ENCODE measurements at regions not wholly inside any gene's neighbourhood (a gene's known extent, or its start where the extent isn't known, plus 50 kb on each side); places are given as distances from the start of the nearest gene placed in this dataset.

DNA sequence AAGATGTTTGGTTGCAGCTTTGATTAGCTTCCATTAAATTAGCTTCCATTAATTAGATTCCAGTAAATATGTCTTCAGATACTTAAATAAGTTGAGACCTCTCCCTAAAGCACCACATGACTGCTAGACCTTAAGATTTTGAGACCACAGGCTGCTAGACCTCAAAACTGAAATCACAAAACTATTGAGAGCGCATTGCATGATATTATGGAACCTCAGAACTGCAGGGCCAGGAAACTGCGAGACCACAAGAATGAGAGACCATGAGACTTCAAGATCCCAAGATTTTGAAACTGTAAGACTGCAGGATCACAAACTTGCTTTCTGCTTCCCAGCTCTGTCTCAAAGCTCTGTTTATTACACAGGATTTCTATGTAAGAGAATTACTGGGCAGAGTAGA, 87.4 kb downstream of the TRIM42 start:
- no peak overlapping the region for H3K9ac ChIP-seq
- no peak overlapping the region for H3K4me3 ChIP-seq
- no peak overlapping the region for H2AFZ ChIP-seq (replicated peaks)
- H3K27me3 ChIP-seq = no peaks in the 10 kb centered on the region
- H3K9me3 ChIP-seq (ENCODE audit: low read depth) = no peaks in the 10 kb centered on the region
- H3K4me2 ChIP-seq = no peak overlapping the region
- H3K27ac Mint-ChIP-seq = no peak overlapping the region
- H4K20me1 ChIP-seq (ENCODE audit: low read depth) = no peaks in the 10 kb centered on the region
- peaks cover 7% of the 10 kb centered on the region for H3K4me1 Mint-ChIP-seq
- TF ChIP-seq EZH2 (IDR thresholded peaks at IDR 0.05) = no peak
- TF ChIP-seq, protein P1, sequence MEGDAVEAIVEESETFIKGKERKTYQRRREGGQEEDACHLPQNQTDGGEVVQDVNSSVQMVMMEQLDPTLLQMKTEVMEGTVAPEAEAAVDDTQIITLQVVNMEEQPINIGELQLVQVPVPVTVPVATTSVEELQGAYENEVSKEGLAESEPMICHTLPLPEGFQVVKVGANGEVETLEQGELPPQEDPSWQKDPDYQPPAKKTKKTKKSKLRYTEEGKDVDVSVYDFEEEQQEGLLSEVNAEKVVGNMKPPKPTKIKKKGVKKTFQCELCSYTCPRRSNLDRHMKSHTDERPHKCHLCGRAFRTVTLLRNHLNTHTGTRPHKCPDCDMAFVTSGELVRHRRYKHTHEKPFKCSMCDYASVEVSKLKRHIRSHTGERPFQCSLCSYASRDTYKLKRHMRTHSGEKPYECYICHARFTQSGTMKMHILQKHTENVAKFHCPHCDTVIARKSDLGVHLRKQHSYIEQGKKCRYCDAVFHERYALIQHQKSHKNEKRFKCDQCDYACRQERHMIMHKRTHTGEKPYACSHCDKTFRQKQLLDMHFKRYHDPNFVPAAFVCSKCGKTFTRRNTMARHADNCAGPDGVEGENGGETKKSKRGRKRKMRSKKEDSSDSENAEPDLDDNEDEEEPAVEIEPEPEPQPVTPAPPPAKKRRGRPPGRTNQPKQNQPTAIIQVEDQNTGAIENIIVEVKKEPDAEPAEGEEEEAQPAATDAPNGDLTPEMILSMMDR (IDR thresholded peaks at IDR 0.05) = no peak
- TF ChIP-seq EZH2phosphoT487 (IDR thresholded peaks at IDR 0.05) = no peak
- no peak overlapping the region for H3K4me3 Mint-ChIP-seq
- H3K36me3 Mint-ChIP-seq = no peaks in the 10 kb centered on the region
- no peaks in the 10 kb centered on the region for H3K27me3 Mint-ChIP-seq (ENCODE audit: insufficient read depth, low read depth)
- no peak overlapping the region for H3K27ac ChIP-seq
- no peaks in the 10 kb centered on the region for H3K79me2 ChIP-seq (ENCODE audit: low read depth)
- no peaks in the 10 kb centered on the region for H3K36me3 ChIP-seq
- no peaks in the 10 kb centered on the region for H3K9me3 Mint-ChIP-seq
- no peaks in the 10 kb centered on the region for H3F3A ChIP-seq (ENCODE audit: low read depth)
- H3K4me1 ChIP-seq = no peaks in the 10 kb centered on the region
- DNase-seq (ENCODE audit: low spot score) = no peak

DNA sequence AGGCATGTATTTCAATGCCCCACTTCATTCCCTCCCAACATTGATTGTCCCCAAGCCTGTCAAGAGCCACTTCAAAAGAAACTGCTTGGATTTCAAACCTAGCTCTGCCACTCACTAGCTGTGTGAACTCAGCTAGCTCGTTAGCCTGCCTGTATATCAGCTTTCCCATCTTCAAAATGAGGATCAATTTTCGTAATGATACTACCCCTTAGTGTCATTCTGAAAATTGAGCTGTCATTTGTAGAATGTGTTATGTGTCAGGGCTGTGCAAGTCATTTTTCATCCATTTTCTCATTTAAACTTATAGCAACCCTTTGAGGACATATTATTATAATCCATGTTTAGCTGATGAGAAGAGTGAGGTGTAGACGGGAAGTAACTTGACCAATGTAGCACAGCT, 88.6 kb downstream of the TRIM42 start:
- H2AFZ ChIP-seq (replicated peaks) = no peak overlapping the region
- no peaks in the 10 kb centered on the region for H3F3A ChIP-seq (ENCODE audit: low read depth)
- H3K79me2 ChIP-seq (ENCODE audit: low read depth) = no peaks in the 10 kb centered on the region
- H3K4me2 ChIP-seq = no peak overlapping the region
- H3K27me3 Mint-ChIP-seq (ENCODE audit: insufficient read depth, low read depth) = peaks cover 6% of the 10 kb centered on the region
- H3K4me3 ChIP-seq = no peak overlapping the region
- H3K4me3 Mint-ChIP-seq = no peak overlapping the region
- no peaks in the 10 kb centered on the region for H3K36me3 Mint-ChIP-seq
- DNase-seq (ENCODE audit: low spot score) = no peak
- H3K4me1 ChIP-seq = no peaks in the 10 kb centered on the region
- no peaks in the 10 kb centered on the region for H3K27me3 ChIP-seq
- TF ChIP-seq EZH2phosphoT487 (IDR thresholded peaks at IDR 0.05) = no peak
- TF ChIP-seq, protein P1 (IDR thresholded peaks at IDR 0.05) = no peak
- H3K36me3 ChIP-seq = no peaks in the 10 kb centered on the region
- no peak overlapping the region for H3K27ac Mint-ChIP-seq
- peaks cover 7% of the 10 kb centered on the region for H3K4me1 Mint-ChIP-seq
- no peaks in the 10 kb centered on the region for H3K9me3 ChIP-seq (ENCODE audit: low read depth)
- peaks cover 3% of the 10 kb centered on the region for H3K9me3 Mint-ChIP-seq
- H3K27ac ChIP-seq = no peak overlapping the region
- no peaks in the 10 kb centered on the region for H4K20me1 ChIP-seq (ENCODE audit: low read depth)
- H3K9ac ChIP-seq = no peak overlapping the region

DNA sequence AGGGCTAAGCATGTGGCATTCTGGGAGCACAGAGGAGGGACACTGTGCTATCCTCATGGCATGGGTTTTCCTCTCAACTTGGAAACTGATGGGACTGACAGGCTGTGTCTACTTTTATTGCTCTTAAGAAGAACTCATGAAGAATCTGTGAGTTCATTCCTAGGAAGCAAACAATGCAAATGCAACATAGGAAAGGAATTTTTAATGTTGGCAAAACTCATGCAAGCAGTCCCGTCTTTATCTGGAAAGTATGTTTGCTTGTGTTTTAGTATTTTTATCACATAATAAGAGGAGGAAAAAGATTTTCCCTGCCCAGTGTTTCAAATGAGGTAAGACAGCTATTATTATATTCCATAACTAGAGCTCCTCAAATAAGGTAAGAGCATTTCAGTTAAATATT, 89.7 kb downstream of the TRIM42 start:
- no peaks in the 10 kb centered on the region for H3K27me3 ChIP-seq
- Mint-ChIP-seq H3K36me3 (no peaks in the 10 kb centered on the region), H3K27ac (no peak overlapping the region), H3K9me3 (peaks cover 3% of the 10 kb centered on the region), H3K4me1 (peaks cover 7% of the 10 kb centered on the region), H3K27me3 (ENCODE audit: insufficient read depth, low read depth) (peaks cover 10% of the 10 kb centered on the region), H3K4me3 (no peak overlapping the region)
- H3K4me2 ChIP-seq = no peak overlapping the region
- H3F3A ChIP-seq (ENCODE audit: low read depth) = no peaks in the 10 kb centered on the region
- TF ChIP-seq EZH2phosphoT487 (IDR thresholded peaks at IDR 0.05) = no peak
- no peak for TF ChIP-seq EZH2 (IDR thresholded peaks at IDR 0.05)
- TF ChIP-seq, protein P1 (IDR thresholded peaks at IDR 0.05) = no peak
- no peak overlapping the region for H2AFZ ChIP-seq (replicated peaks)
- H3K27ac ChIP-seq = no peak overlapping the region
- H3K9me3 ChIP-seq (ENCODE audit: low read depth) = no peaks in the 10 kb centered on the region
- DNase-seq (ENCODE audit: low spot score) = no peak
- no peaks in the 10 kb centered on the region for H3K36me3 ChIP-seq
- no peak overlapping the region for H3K9ac ChIP-seq
- no peak overlapping the region for H3K4me3 ChIP-seq
- H4K20me1 ChIP-seq (ENCODE audit: low read depth) = no peaks in the 10 kb centered on the region
- H3K79me2 ChIP-seq (ENCODE audit: low read depth) = no peaks in the 10 kb centered on the region
- H3K4me1 ChIP-seq = no peaks in the 10 kb centered on the region

DNA sequence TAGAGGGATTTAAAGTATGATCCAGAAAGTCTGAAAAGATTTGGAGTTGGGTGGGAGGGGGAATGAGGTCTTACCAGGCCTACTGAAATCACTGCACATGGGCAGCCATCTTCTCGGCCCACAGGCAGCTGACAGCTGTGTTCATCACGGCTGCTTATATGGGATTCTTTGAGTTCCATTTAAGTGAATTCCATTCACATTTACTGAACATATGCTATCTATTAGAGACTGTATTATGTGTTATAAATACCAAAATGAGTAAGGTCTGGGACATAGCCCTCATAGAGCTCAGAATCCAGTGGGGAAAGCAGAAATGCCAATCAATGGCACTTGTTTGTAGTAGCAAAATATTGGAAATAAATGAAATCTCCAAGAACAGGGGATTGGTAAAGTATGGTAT, 91.1 kb downstream of the TRIM42 start:
- no peak overlapping the region for H3K27ac ChIP-seq
- no peaks in the 10 kb centered on the region for H3K9me3 ChIP-seq (ENCODE audit: low read depth)
- no peaks in the 10 kb centered on the region for H3K27me3 ChIP-seq
- H3F3A ChIP-seq (ENCODE audit: low read depth) = no peaks in the 10 kb centered on the region
- H3K4me2 ChIP-seq = no peak overlapping the region
- H3K27ac Mint-ChIP-seq = no peak overlapping the region
- peaks cover 7% of the 10 kb centered on the region for H3K4me1 Mint-ChIP-seq
- no peaks in the 10 kb centered on the region for H3K36me3 ChIP-seq
- no peak overlapping the region for H3K4me3 Mint-ChIP-seq
- DNase-seq (ENCODE audit: low spot score) = no peak
- H3K9me3 Mint-ChIP-seq = peaks cover 3% of the 10 kb centered on the region
- H3K27me3 Mint-ChIP-seq (ENCODE audit: insufficient read depth, low read depth) = peaks cover 12% of the 10 kb centered on the region
- H2AFZ ChIP-seq (replicated peaks) = no peak overlapping the region
- no peak overlapping the region for H3K9ac ChIP-seq
- H3K36me3 Mint-ChIP-seq = no peaks in the 10 kb centered on the region
- TF ChIP-seq EZH2phosphoT487 (IDR thresholded peaks at IDR 0.05) = no peak
- no peak for TF ChIP-seq EZH2 (IDR thresholded peaks at IDR 0.05)
- TF ChIP-seq, protein P1 (IDR thresholded peaks at IDR 0.05) = no peak
- H3K4me3 ChIP-seq = no peak overlapping the region
- H3K4me1 ChIP-seq = no peaks in the 10 kb centered on the region
- no peaks in the 10 kb centered on the region for H4K20me1 ChIP-seq (ENCODE audit: low read depth)
- H3K79me2 ChIP-seq (ENCODE audit: low read depth) = no peaks in the 10 kb centered on the region
